ENCODE measurements at regions not wholly inside any gene's neighbourhood (a gene's known extent, or its start where the extent isn't known, plus 50 kb on each side); places are given as distances from the start of the nearest gene placed in this dataset.

DNA sequence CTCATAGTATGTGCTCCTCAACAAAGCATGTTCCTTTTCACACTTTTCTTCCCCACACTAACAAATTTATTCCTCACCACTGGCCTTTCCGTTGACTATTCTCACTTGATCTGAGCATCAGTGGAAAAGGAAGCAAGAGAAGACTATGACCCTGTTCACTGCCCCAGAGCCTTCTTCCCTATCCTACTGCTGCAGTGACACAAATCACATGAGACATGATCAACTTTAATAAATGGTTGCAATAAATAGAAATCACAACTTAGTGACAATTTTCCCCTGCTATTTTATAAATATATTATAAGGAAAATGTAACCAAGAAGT is 438.7 kb upstream of the SOX9 start:
- no peak overlapping the region for H3K27ac ChIP-seq
- no peak for DNase-seq
- H3K4me3 ChIP-seq: no peak overlapping the region
- H3K9me3 ChIP-seq: peaks cover 0 to 3% of the 10 kb centered on the region in 2 donors
- H3K4me1 ChIP-seq: no peaks in the 10 kb centered on the region
- intact Hi-C loops (cut with DNase I; ENCODE audit: low total_unique reads): no loop called here
- H3K27me3 ChIP-seq: no peaks in the 10 kb centered on the region
- TF ChIP-seq POLR2A (IDR thresholded peaks at IDR 0.05) (no peak), CTCF (IDR thresholded peaks at IDR 0.05) (no peak)
- H3K36me3 ChIP-seq: no peaks in the 10 kb centered on the region

DNA sequence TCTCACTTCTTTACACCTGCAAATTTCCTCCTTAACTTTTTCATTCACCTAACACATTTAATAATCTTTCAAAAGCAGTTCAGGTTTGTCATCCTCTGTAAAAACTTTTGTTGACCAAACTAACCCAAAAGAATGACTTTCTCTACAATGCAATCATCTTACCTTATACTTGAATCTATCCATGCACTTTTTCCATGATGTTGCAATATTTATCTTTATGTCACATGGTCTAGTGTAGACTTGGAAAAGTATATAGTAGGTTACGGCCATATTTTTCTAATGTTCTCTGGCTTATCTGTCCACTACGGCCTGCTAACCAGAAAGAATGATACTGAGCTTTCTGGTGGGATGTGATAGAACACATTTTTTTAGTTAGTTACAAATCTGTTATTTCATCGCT is 431.0 kb upstream of the SOX9 start:
- Histone ChIP-seq H3K4me3 (no peak overlapping the region), H3K36me3 (no peaks in the 10 kb centered on the region), H3K27ac (no peak overlapping the region), H3K9me3 (peaks cover 0 to 3% of the 10 kb centered on the region in 2 donors), H3K27me3 (no peaks in the 10 kb centered on the region), H3K4me1 (no peaks in the 10 kb centered on the region)
- no peak for TF ChIP-seq POLR2A (IDR thresholded peaks at IDR 0.05)
- no peak for TF ChIP-seq CTCF (IDR thresholded peaks at IDR 0.05)
- intact Hi-C loops (cut with DNase I; ENCODE audit: low total_unique reads): no loop called here
- DNase-seq: no peak

DNA sequence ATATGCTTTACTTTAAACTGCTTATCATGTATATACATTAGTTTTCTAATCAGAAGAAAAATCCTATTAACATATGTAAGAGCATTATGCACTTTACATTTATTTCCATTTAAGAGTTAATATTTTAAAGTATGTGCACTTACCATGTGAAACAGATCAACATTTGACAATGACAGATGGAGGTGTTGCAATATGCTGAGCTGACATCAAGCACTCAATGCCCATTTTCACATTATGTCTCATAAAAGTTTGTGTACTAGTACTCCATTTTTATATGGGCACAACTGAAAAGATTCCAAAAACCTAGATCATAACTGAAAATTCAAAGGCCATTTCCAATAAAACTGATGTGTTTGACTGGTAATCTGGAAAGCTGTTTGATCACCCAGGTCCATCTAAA is 420.9 kb upstream of the SOX9 start:
- H3K9me3 ChIP-seq: no peaks in the 10 kb centered on the region
- H3K27me3 ChIP-seq: no peaks in the 10 kb centered on the region
- DNase-seq: no peak
- TF ChIP-seq CTCF (IDR thresholded peaks at IDR 0.05) (no peak), POLR2A (IDR thresholded peaks at IDR 0.05) (no peak)
- H3K4me3 ChIP-seq: no peak overlapping the region
- no peaks in the 10 kb centered on the region for H3K4me1 ChIP-seq
- H3K36me3 ChIP-seq: no peaks in the 10 kb centered on the region
- H3K27ac ChIP-seq: no peak overlapping the region
- intact Hi-C loops (cut with DNase I; ENCODE audit: low total_unique reads): no loop called here

DNA sequence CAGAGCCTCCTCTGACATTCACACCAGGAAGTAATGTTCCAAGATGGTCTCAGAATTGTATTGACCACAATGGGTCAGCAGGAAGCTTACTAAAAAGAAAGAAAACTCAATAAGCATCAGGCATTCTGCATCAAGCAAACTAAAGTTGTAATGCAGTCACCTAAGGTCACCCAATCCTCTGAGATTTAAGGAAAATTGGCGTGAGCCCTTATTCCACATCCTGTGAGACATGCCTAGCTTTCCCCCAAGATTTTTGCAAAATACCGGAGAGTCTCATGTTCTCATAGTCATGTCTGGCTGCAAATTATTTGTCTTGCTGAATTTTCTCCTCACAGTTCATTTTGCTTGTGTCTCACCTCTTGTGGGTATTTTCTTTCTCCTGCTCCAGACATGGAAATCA is 417.1 kb upstream of the SOX9 start:
- Histone ChIP-seq H3K4me3 (no peak overlapping the region), H3K9me3 (no peaks in the 10 kb centered on the region), H3K27ac (no peak overlapping the region), H3K27me3 (no peaks in the 10 kb centered on the region), H3K4me1 (no peaks in the 10 kb centered on the region), H3K36me3 (no peaks in the 10 kb centered on the region)
- TF ChIP-seq POLR2A (IDR thresholded peaks at IDR 0.05) (no peak), CTCF (IDR thresholded peaks at IDR 0.05) (no peak)
- no peak for DNase-seq
- intact Hi-C loops (cut with DNase I; ENCODE audit: low total_unique reads): no loop called here

DNA sequence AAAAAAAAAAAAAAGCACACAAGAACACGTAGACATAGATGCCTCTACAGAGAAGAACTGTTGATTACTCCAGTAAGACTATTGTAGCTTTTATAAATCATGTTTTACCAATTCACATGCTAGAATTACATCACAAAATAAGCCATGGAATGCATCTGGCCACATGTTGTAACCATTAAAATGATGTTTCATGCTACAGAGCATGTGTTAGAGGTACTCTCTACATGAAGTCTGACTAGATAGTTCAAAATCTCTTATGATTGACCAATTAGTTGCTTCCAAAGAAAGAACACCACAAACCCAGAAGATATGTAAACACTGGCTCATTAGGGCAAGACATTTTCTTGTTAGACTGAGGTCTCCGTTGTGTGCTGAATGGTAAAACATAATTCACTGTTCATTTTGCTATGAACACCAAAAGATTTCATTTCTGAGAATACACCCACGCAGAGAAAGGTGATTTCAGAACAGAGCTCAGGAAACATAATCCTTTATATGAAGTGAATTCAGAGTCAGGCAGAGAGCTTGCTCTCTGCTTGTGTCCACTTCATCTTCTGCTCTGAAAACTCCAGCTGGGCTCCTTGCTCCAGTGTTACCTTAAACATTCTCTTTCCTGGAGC is 411.4 kb upstream of the SOX9 start:
- Histone ChIP-seq H3K27me3 (no peaks in the 10 kb centered on the region), H3K36me3 (no peaks in the 10 kb centered on the region), H3K9me3 (no peaks in the 10 kb centered on the region), H3K27ac (no peak overlapping the region), H3K4me3 (no peak overlapping the region), H3K4me1 (no peaks in the 10 kb centered on the region)
- TF ChIP-seq CTCF (IDR thresholded peaks at IDR 0.05) (no peak), POLR2A (IDR thresholded peaks at IDR 0.05) (no peak)
- intact Hi-C loops (cut with DNase I; ENCODE audit: low total_unique reads): no loop called here
- no peak for DNase-seq

All from uterus (tissue), 3 donors.